HG02798 (cell line): ENCODE measurements at regions not wholly inside any gene's neighbourhood (a gene's known extent, or its start where the extent isn't known, plus 50 kb on each side); places are given as distances from the start of the nearest gene placed in this dataset.
"Not testable (repeated sequence)": the region's sequence is repeated elsewhere in the genome, so short reads cannot be mapped to it uniquely, and the experiment has no call there.

Source experiments
- ATAC-seq: cut with Tn5 transposase; IDR thresholded peaks from one replicate; pipeline ENCODE4 v1.9.1; 2021; ENCODE audit warnings: mild to moderate bottlenecking; ENCODE audit not compliant: unreplicated experiment, poor library complexity

GRCh38 chr11:23789200-23789853 lies 707.5 kb upstream of the LUZP2 start:
- ATAC-seq = no peak

GRCh38 chr11:23789938-23790371 lies 706.9 kb upstream of the LUZP2 start:
- ATAC-seq = no peak

GRCh38 chr11:23797624-23798419 lies 699.0 kb upstream of the LUZP2 start:
- ATAC-seq = no peak

GRCh38 chr11:23834306-23834705 lies 662.5 kb upstream of the LUZP2 start:
- ATAC-seq = not testable (repeated sequence)

GRCh38 chr11:23836981-23837380 lies 659.9 kb upstream of the LUZP2 start:
- no peak for ATAC-seq

GRCh38 chr11:23840872-23841271 lies 656.0 kb upstream of the LUZP2 start:
- no peak for ATAC-seq

- ATAC-seq = no peak
Measured at GRCh38 chr11:23846902-23847422, 649.9 kb upstream of the LUZP2 start.

GRCh38 chr11:23851216-23851615 lies 645.6 kb upstream of the LUZP2 start:
- no peak for ATAC-seq

- no peak for ATAC-seq
Measured at GRCh38 chr11:23856654-23857053, 640.2 kb upstream of the LUZP2 start.

GRCh38 chr11:23859087-23859486 lies 637.8 kb upstream of the LUZP2 start:
- ATAC-seq = no peak

GRCh38 chr11:23861615-23862014 lies 635.2 kb upstream of the LUZP2 start:
- ATAC-seq = no peak

- no peak for ATAC-seq
Measured at GRCh38 chr11:23865341-23865975, 631.4 kb upstream of the LUZP2 start.

GRCh38 chr11:23866641-23867040 lies 630.2 kb upstream of the LUZP2 start:
- no peak for ATAC-seq

- no peak for ATAC-seq
Measured at GRCh38 chr11:23869671-23870070, 627.2 kb upstream of the LUZP2 start.

GRCh38 chr11:23873406-23873805 lies 623.4 kb upstream of the LUZP2 start:
- no peak for ATAC-seq

- no peak for ATAC-seq
Measured at GRCh38 chr11:23875176-23875850, 621.5 kb upstream of the LUZP2 start.

- ATAC-seq = not testable (repeated sequence)
Measured at GRCh38 chr11:23883426-23884048, 613.3 kb upstream of the LUZP2 start.

- no peak for ATAC-seq
Measured at GRCh38 chr11:23884341-23884740, 612.5 kb upstream of the LUZP2 start.

- no peak for ATAC-seq
Measured at GRCh38 chr11:23885801-23886200, 611.1 kb upstream of the LUZP2 start.

- not testable (repeated sequence) for ATAC-seq
Measured at GRCh38 chr11:23887122-23887521, 609.7 kb upstream of the LUZP2 start.
